ENCODE measurements at regions not wholly inside any gene's neighbourhood (a gene's known extent, or its start where the extent isn't known, plus 50 kb on each side); places are given as distances from the start of the nearest gene placed in this dataset.

DNA sequence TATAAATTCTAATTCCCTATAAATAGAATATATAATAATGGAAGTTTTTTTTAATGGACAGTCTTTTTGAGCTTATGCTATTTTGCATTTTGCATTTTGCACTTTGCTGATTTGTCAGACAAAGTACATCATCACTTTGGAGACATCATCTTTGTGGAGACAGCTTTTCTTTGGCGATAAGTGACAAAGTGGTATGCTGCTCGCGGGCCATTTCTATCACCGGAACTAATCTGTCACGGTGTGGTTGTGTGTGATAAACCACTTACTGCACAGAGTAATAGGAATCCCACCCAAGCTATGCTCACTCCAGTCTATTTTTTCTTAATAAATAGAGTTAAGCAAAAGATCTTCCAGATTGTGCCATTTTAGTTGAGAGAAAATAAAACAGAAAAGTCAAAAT, 133.1 kb downstream of the MACIR start:
- no peak for TF ChIP-seq CHD1 (IDR thresholded peaks at IDR 0.05; ENCODE audit: low read depth, low read length)
- TF ChIP-seq MAFK (IDR thresholded peaks at IDR 0.05; ENCODE audit: low read depth, low read length), result no peak
- TF ChIP-seq, protein P1, sequence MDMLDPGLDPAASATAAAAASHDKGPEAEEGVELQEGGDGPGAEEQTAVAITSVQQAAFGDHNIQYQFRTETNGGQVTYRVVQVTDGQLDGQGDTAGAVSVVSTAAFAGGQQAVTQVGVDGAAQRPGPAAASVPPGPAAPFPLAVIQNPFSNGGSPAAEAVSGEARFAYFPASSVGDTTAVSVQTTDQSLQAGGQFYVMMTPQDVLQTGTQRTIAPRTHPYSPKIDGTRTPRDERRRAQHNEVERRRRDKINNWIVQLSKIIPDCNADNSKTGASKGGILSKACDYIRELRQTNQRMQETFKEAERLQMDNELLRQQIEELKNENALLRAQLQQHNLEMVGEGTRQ (IDR thresholded peaks at IDR 0.05; ENCODE audit: low read depth, low read length), result no peak
- H3K4me2 ChIP-seq (ENCODE audit: low read depth, low read length), result no peak overlapping the region
- no peak overlapping the region for H4K8ac ChIP-seq (ENCODE audit: low read depth in 2 of 2, low read length in 2 of 2)
- no peak overlapping the region for H2BK120ac ChIP-seq (ENCODE audit: low read depth, low read length)
- no peak overlapping the region for H3K4me3 ChIP-seq (ENCODE audit: insufficient read depth, low read depth, low read length)
- DNase-seq (no peak), ATAC-seq (ENCODE audit: low read depth) (no peak)
- H3K9me3 ChIP-seq (ENCODE audit: control insufficient read depth, insufficient read depth, low read length), result no peaks in the 10 kb centered on the region
- H2AK5ac ChIP-seq (ENCODE audit: low read depth, low read length), result no peak overlapping the region
- H3K27ac ChIP-seq (ENCODE audit: insufficient read depth, low read length), result no peak overlapping the region
- no peak overlapping the region for H2AFZ ChIP-seq (replicated peaks; ENCODE audit: low read length, poor library complexity)
- H3K9me1 ChIP-seq (ENCODE audit: insufficient read depth, low read length), result no peaks in the 10 kb centered on the region
- dilution Hi-C loops (cut with HindIII; ENCODE audit: low sequenced_read_pairs, unreplicated experiment) (no loop called here), intact Hi-C loops (cut with micrococcal nuclease) (no loop called here), in situ Hi-C loops (cut with MboI; ENCODE audit: low sequenced_read_pairs) (no loop called here)
- no peak overlapping the region for H3K23ac ChIP-seq (ENCODE audit: low read depth, low read length)
- ChIA-PET POLR2A (ENCODE audit: unreplicated experiment) (no interaction called here), CTCF (no interaction called here)
- H2AK9ac ChIP-seq (replicated peaks; ENCODE audit: low read depth, low read length, poor library complexity), result no peak overlapping the region
- no peak overlapping the region for H3K56ac ChIP-seq (ENCODE audit: extremely low read depth, insufficient read depth, low read length)
- no CpG with 5 or more reads among the region's 5 CpGs for WGBS, 2 experiments (ENCODE audit: extremely low coverage in 2 of 2, insufficient read length in 1 of 2)
- no peak overlapping the region for H4K5ac ChIP-seq (ENCODE audit: low read depth, low read length)
- no peak overlapping the region for H3K9ac ChIP-seq (ENCODE audit: low read depth, low read length)
- no peak overlapping the region for H4K91ac ChIP-seq (ENCODE audit: insufficient read depth, low read depth, low read length)
- H3K27me3 ChIP-seq (ENCODE audit: control insufficient read depth, insufficient read depth, low read length), result no peaks in the 10 kb centered on the region
- no peak overlapping the region for H2BK20ac ChIP-seq (ENCODE audit: low read depth, low read length)
- no peaks in the 10 kb centered on the region for H3K4me1 ChIP-seq (ENCODE audit: control insufficient read depth, insufficient read depth, low read length)
- H3K36me3 ChIP-seq (ENCODE audit: control insufficient read depth, insufficient read depth, low read length), result no peaks in the 10 kb centered on the region
- H3K4ac ChIP-seq (ENCODE audit: low read depth, low read length), result no peak overlapping the region
- no peak overlapping the region for H3K14ac ChIP-seq (replicated peaks; ENCODE audit: low read depth, low read length)
- no peak overlapping the region for H2BK15ac ChIP-seq (ENCODE audit: low read depth, low read length)
- no peak overlapping the region for H3K18ac ChIP-seq (ENCODE audit: low read depth, low read length)
- no TSS peak for BruUV-seq (replicated peaks)
- no peaks in the 10 kb centered on the region for H4K20me1 ChIP-seq (ENCODE audit: insufficient read depth, low read length)
- no peak overlapping the region for H2BK5ac ChIP-seq (ENCODE audit: low read depth, low read length, poor library complexity, severe bottlenecking)
- no peaks in the 10 kb centered on the region for H3K79me1 ChIP-seq (ENCODE audit: low read depth in 1 of 2, low read length in 2 of 2)
